ENCODE measurements at regions not wholly inside any gene's neighbourhood (a gene's known extent, or its start where the extent isn't known, plus 50 kb on each side); places are given as distances from the start of the nearest gene placed in this dataset.

- no peak overlapping the region for H2AFZ ChIP-seq (ENCODE audit: low read depth, low read length, severe bottlenecking)
- no peaks in the 10 kb centered on the region for H3K27me3 ChIP-seq (ENCODE audit: low read length)
- H3K4me2 ChIP-seq (ENCODE audit: low read depth, low read length, poor library complexity, severe bottlenecking): no peak overlapping the region
- H3K79me2 ChIP-seq (ENCODE audit: insufficient read depth, low read length): no peaks in the 10 kb centered on the region
- no peaks in the 10 kb centered on the region for H4K20me1 ChIP-seq (ENCODE audit: low read depth, low read length)
- no peak overlapping the region for H3K9ac ChIP-seq (ENCODE audit: low read length)
- no peaks in the 10 kb centered on the region for H3F3A ChIP-seq (ENCODE audit: insufficient read depth)
- no peak overlapping the region for H3K27ac ChIP-seq (ENCODE audit: low read depth, low read length)
- TF ChIP-seq CTCF (IDR thresholded peaks at IDR 0.05; ENCODE audit: insufficient read depth, low read length, poor library complexity, severe bottlenecking): no peak
- no peak for TF ChIP-seq EZH2phosphoT487 (conservative IDR thresholded peaks at IDR 0.05; ENCODE audit: low read length)
- H3K36me3 ChIP-seq (ENCODE audit: low read length): no peaks in the 10 kb centered on the region
- no peaks in the 10 kb centered on the region for H3K9me3 ChIP-seq (ENCODE audit: insufficient read depth, low read length)
- no peak overlapping the region for H3K4me3 ChIP-seq (ENCODE audit: insufficient read depth, low read length, poor library complexity, severe bottlenecking)
- no peaks in the 10 kb centered on the region for H3K9me2 ChIP-seq (replicated peaks; ENCODE audit: insufficient read depth, low read length)
These were observed 512.7 kb downstream of the DHX35 start for GRCh38 chr20:39474879-39475278.

- H3K4me2 ChIP-seq (ENCODE audit: low read depth, low read length, poor library complexity, severe bottlenecking): no peak overlapping the region
- H3K36me3 ChIP-seq (ENCODE audit: low read length): no peaks in the 10 kb centered on the region
- H3K9ac ChIP-seq (ENCODE audit: low read length): no peak overlapping the region
- H3K27me3 ChIP-seq (ENCODE audit: low read length): no peaks in the 10 kb centered on the region
- TF ChIP-seq EZH2phosphoT487 (conservative IDR thresholded peaks at IDR 0.05; ENCODE audit: low read length): no peak
- no peaks in the 10 kb centered on the region for H3F3A ChIP-seq (ENCODE audit: insufficient read depth)
- no peak overlapping the region for H2AFZ ChIP-seq (ENCODE audit: low read depth, low read length, severe bottlenecking)
- no peak overlapping the region for H3K4me3 ChIP-seq (ENCODE audit: insufficient read depth, low read length, poor library complexity, severe bottlenecking)
- H3K27ac ChIP-seq (ENCODE audit: low read depth, low read length): no peak overlapping the region
- no peaks in the 10 kb centered on the region for H3K9me2 ChIP-seq (replicated peaks; ENCODE audit: insufficient read depth, low read length)
- H3K9me3 ChIP-seq (ENCODE audit: insufficient read depth, low read length): no peaks in the 10 kb centered on the region
- H4K20me1 ChIP-seq (ENCODE audit: low read depth, low read length): no peaks in the 10 kb centered on the region
- H3K79me2 ChIP-seq (ENCODE audit: insufficient read depth, low read length): no peaks in the 10 kb centered on the region
These were observed 511.4 kb downstream of the DHX35 start for GRCh38 chr20:39473536-39473935.

- Histone ChIP-seq H2AFZ (ENCODE audit: low read depth, low read length, severe bottlenecking) (peak overlapping the region; percentile 68), H3K4me2 (ENCODE audit: low read depth, low read length, poor library complexity, severe bottlenecking) (no peak overlapping the region), H4K20me1 (ENCODE audit: low read depth, low read length) (no peaks in the 10 kb centered on the region), H3K9me3 (ENCODE audit: insufficient read depth, low read length) (no peaks in the 10 kb centered on the region), H3K9me2 (replicated peaks; ENCODE audit: insufficient read depth, low read length) (no peaks in the 10 kb centered on the region), H3K4me3 (ENCODE audit: insufficient read depth, low read length, poor library complexity, severe bottlenecking) (no peak overlapping the region), H3K9ac (ENCODE audit: low read length) (no peak overlapping the region), H3F3A (ENCODE audit: insufficient read depth) (no peaks in the 10 kb centered on the region), H3K27me3 (ENCODE audit: low read length) (no peaks in the 10 kb centered on the region), H3K27ac (ENCODE audit: low read depth, low read length) (no peak overlapping the region), H3K79me2 (ENCODE audit: insufficient read depth, low read length) (no peaks in the 10 kb centered on the region), H3K36me3 (ENCODE audit: low read length) (no peaks in the 10 kb centered on the region)
- TF ChIP-seq CTCF (IDR thresholded peaks at IDR 0.05; ENCODE audit: insufficient read depth, low read length, poor library complexity, severe bottlenecking) (no peak), EZH2phosphoT487 (conservative IDR thresholded peaks at IDR 0.05; ENCODE audit: low read length) (no peak)
These were observed 506.6 kb downstream of the DHX35 start for GRCh38 chr20:39468703-39469102.

- Histone ChIP-seq H3K9ac (ENCODE audit: low read length) (no peak overlapping the region), H3K27ac (ENCODE audit: low read depth, low read length) (no peak overlapping the region)
These were observed 502.1 kb downstream of the DHX35 start for GRCh38 chr20:39464238-39464637.

More at GRCh38 chr20:39464238-39464637, 502.1 kb downstream of the DHX35 start:
- Histone ChIP-seq H3K4me3 (ENCODE audit: insufficient read depth, low read length, poor library complexity, severe bottlenecking) (no peak overlapping the region), H3K27me3 (ENCODE audit: low read length) (no peaks in the 10 kb centered on the region), H3K9me2 (replicated peaks; ENCODE audit: insufficient read depth, low read length) (no peaks in the 10 kb centered on the region), H3K79me2 (ENCODE audit: insufficient read depth, low read length) (no peaks in the 10 kb centered on the region), H3F3A (ENCODE audit: insufficient read depth) (no peaks in the 10 kb centered on the region), H4K20me1 (ENCODE audit: low read depth, low read length) (no peaks in the 10 kb centered on the region), H3K9me3 (ENCODE audit: insufficient read depth, low read length) (no peaks in the 10 kb centered on the region), H2AFZ (ENCODE audit: low read depth, low read length, severe bottlenecking) (no peak overlapping the region), H3K36me3 (ENCODE audit: low read length) (no peaks in the 10 kb centered on the region), H3K4me2 (ENCODE audit: low read depth, low read length, poor library complexity, severe bottlenecking) (no peak overlapping the region)
- TF ChIP-seq EZH2phosphoT487 (conservative IDR thresholded peaks at IDR 0.05; ENCODE audit: low read length) (no peak), CTCF (IDR thresholded peaks at IDR 0.05; ENCODE audit: insufficient read depth, low read length, poor library complexity, severe bottlenecking) (no peak)

Data from SU-DHL-6 (cell line).